GM18499 (cell line): ENCODE measurements at regions not wholly inside any gene's neighbourhood (a gene's known extent, or its start where the extent isn't known, plus 50 kb on each side); places are given as distances from the start of the nearest gene placed in this dataset.
"Not testable (repeated sequence)": the region's sequence is repeated elsewhere in the genome, so short reads cannot be mapped to it uniquely, and the experiment has no call there.

ENCODE experiments used
- ATAC-seq: cut with Tn5 transposase; IDR thresholded peaks from one replicate; pipeline ENCODE4 v1.9.1; 2021; ENCODE audit warnings: moderate number of reproducible peaks; ENCODE audit not compliant: insufficient read depth, unreplicated experiment

- no peak for ATAC-seq
These were observed 703.8 kb downstream of the RFPL4B start for GRCh38 chr6:113050979-113051378.

GRCh38 chr6:113052506-113052905 lies 705.4 kb downstream of the RFPL4B start:
- no peak for ATAC-seq

GRCh38 chr6:113055061-113055460 lies 707.9 kb downstream of the RFPL4B start:
- no peak for ATAC-seq

- no peak for ATAC-seq
These were observed 708.9 kb downstream of the RFPL4B start for GRCh38 chr6:113055998-113056397.

GRCh38 chr6:113057567-113058053 lies 710.5 kb downstream of the RFPL4B start:
- ATAC-seq, result no peak

- ATAC-seq, result no peak
These were observed 713.5 kb downstream of the RFPL4B start for GRCh38 chr6:113060664-113061063.

- ATAC-seq, result no peak
These were observed 718.5 kb downstream of the RFPL4B start for GRCh38 chr6:113065611-113066010.

GRCh38 chr6:113067612-113068275 lies 720.6 kb downstream of the RFPL4B start:
- no peak for ATAC-seq

GRCh38 chr6:113068570-113068969 lies 721.4 kb downstream of the RFPL4B start:
- ATAC-seq, result no peak

- ATAC-seq, result not testable (repeated sequence)
These were observed 723.6 kb downstream of the RFPL4B start for GRCh38 chr6:113070681-113071080.

- no peak for ATAC-seq
These were observed 726.6 kb downstream of the RFPL4B start for GRCh38 chr6:113073611-113074191.

GRCh38 chr6:113076116-113076515 lies 729.0 kb downstream of the RFPL4B start:
- ATAC-seq, result no peak

GRCh38 chr6:113076816-113077215 lies 729.7 kb downstream of the RFPL4B start:
- ATAC-seq, result no peak

- ATAC-seq, result no peak
These were observed 730.7 kb downstream of the RFPL4B start for GRCh38 chr6:113077794-113078193.

- ATAC-seq, result no peak
These were observed 731.7 kb downstream of the RFPL4B start for GRCh38 chr6:113078791-113079190.

GRCh38 chr6:113082745-113083144 lies 735.6 kb downstream of the RFPL4B start:
- ATAC-seq, result no peak

- no peak for ATAC-seq
These were observed 736.8 kb downstream of the RFPL4B start for GRCh38 chr6:113083947-113084346.

- no peak for ATAC-seq
These were observed 741.9 kb downstream of the RFPL4B start for GRCh38 chr6:113089056-113089455.

GRCh38 chr6:113092795-113093194 lies 745.7 kb downstream of the RFPL4B start:
- no peak for ATAC-seq

- no peak for ATAC-seq
These were observed 747.6 kb downstream of the RFPL4B start for GRCh38 chr6:113094779-113095178.

GRCh38 chr6:113095841-113096240 lies 748.7 kb downstream of the RFPL4B start:
- no peak for ATAC-seq

- no peak for ATAC-seq
These were observed 754.4 kb upstream of the MARCKS start for GRCh38 chr6:113102761-113103160.
